CD4-positive, alpha-beta T cell treated with Interleukin-21 for 1 hour (primary cell): ENCODE measurements at regions not wholly inside any gene's neighbourhood (a gene's known extent, or its start where the extent isn't known, plus 50 kb on each side); places are given as distances from the start of the nearest gene placed in this dataset.
"Not testable (repeated sequence)": the region's sequence is repeated elsewhere in the genome, so short reads cannot be mapped to it uniquely, and the experiment has no call there.

Source experiments
- DNase-seq: peaks from one replicate; pipeline ENCODE4 v3.0.0-alpha.2; 2020

GRCh38 chr11:90468923-90469322 lies 246.1 kb upstream of the CHORDC1 start:
- no peak for DNase-seq

- no peak for DNase-seq
These were observed 242.7 kb upstream of the CHORDC1 start for GRCh38 chr11:90465553-90465952.

- DNase-seq: not testable (repeated sequence)
These were observed 232.6 kb upstream of the CHORDC1 start for GRCh38 chr11:90455347-90455920.

GRCh38 chr11:90453525-90453924 lies 230.7 kb upstream of the CHORDC1 start:
- no peak for DNase-seq

- DNase-seq: no peak
These were observed 226.8 kb upstream of the CHORDC1 start for GRCh38 chr11:90449606-90450005.

GRCh38 chr11:90448256-90448655 lies 225.4 kb upstream of the CHORDC1 start:
- no peak for DNase-seq

- DNase-seq: no peak
These were observed 224.8 kb upstream of the CHORDC1 start for GRCh38 chr11:90447618-90448017.

- no peak for DNase-seq
These were observed 223.4 kb upstream of the CHORDC1 start for GRCh38 chr11:90446207-90446606.

GRCh38 chr11:90438069-90438468 lies 215.2 kb upstream of the CHORDC1 start:
- DNase-seq: no peak

GRCh38 chr11:90434858-90435257 lies 212.0 kb upstream of the CHORDC1 start:
- DNase-seq: no peak

- DNase-seq: no peak
These were observed 206.0 kb upstream of the CHORDC1 start for GRCh38 chr11:90428836-90429235.

- no peak for DNase-seq
These were observed 203.6 kb upstream of the CHORDC1 start for GRCh38 chr11:90426442-90426841.

GRCh38 chr11:90423378-90423777 lies 200.5 kb upstream of the CHORDC1 start:
- no peak for DNase-seq

GRCh38 chr11:90422787-90423186 lies 199.9 kb upstream of the CHORDC1 start:
- not testable (repeated sequence) for DNase-seq

- no peak for DNase-seq
These were observed 191.4 kb upstream of the CHORDC1 start for GRCh38 chr11:90414221-90414620.

GRCh38 chr11:90407350-90407749 lies 184.5 kb upstream of the CHORDC1 start:
- DNase-seq: no peak

- no peak for DNase-seq
These were observed 169.8 kb upstream of the CHORDC1 start for GRCh38 chr11:90392692-90393091.

GRCh38 chr11:90391756-90392155 lies 168.9 kb upstream of the CHORDC1 start:
- no peak for DNase-seq

- DNase-seq: no peak
These were observed 157.4 kb upstream of the CHORDC1 start for GRCh38 chr11:90380206-90380605.

- no peak for DNase-seq
These were observed 151.1 kb upstream of the CHORDC1 start for GRCh38 chr11:90373971-90374370.

GRCh38 chr11:90364527-90364926 lies 141.7 kb upstream of the CHORDC1 start:
- no peak for DNase-seq

GRCh38 chr11:90363739-90364138 lies 140.9 kb upstream of the CHORDC1 start:
- no peak for DNase-seq

- no peak for DNase-seq
These were observed 132.4 kb upstream of the CHORDC1 start for GRCh38 chr11:90355200-90355599.

GRCh38 chr11:90349731-90350130 lies 126.9 kb upstream of the CHORDC1 start:
- no peak for DNase-seq

- DNase-seq: no peak
These were observed 121.7 kb upstream of the CHORDC1 start for GRCh38 chr11:90344546-90344945.

GRCh38 chr11:90343673-90344072 lies 120.8 kb upstream of the CHORDC1 start:
- DNase-seq: no peak
